Smooth muscle cell (in vitro differentiated cells): ENCODE measurements at regions not wholly inside any gene's neighbourhood (a gene's known extent, or its start where the extent isn't known, plus 50 kb on each side); places are given as distances from the start of the nearest gene placed in this dataset.
A peak's percentile ranks its signal among the peaks of the same experiment; 100 is the strongest.

ENCODE experiments used
- DNase-seq: peaks from one replicate; lab custom pipeline; 2025; ENCODE audit not compliant: unreplicated experiment; lab: John Stamatoyannopoulos, UW
- H2AFZ ChIP-seq: fragments of 200-600 bp; sonication (generic); 2 replicates; pipeline ENCODE4 v1.6.0; 2016; ENCODE audit warnings: antibody characterized with exemption, low read depth, mild to moderate bottlenecking
- H3F3A ChIP-seq: fragments of 200-600 bp; sonication (generic); 2 replicates; pipeline ENCODE4 v1.6.0; 2017; ENCODE audit warnings: antibody characterized with exemption, low read depth
- H3K27ac ChIP-seq: fragments of 200-600 bp; sonication (generic); 2 replicates; pipeline ENCODE4 v1.5.1; 2016; ENCODE audit warnings: low read depth, mild to moderate bottlenecking
- H3K27me3 ChIP-seq: fragments of 200-600 bp; sonication (generic); 2 replicates; pipeline ENCODE4 v1.6.1; 2016; ENCODE audit warnings: low read depth, mild to moderate bottlenecking
- H3K36me3 ChIP-seq: fragments of 200-600 bp; sonication (generic); 2 replicates; pipeline ENCODE4 v1.5.1; 2016; ENCODE audit warnings: low read depth
- H3K4me1 ChIP-seq: fragments of 200-600 bp; sonication (generic); 2 replicates; pipeline ENCODE4 v1.5.1; 2016; ENCODE audit warnings: low read depth
- H3K4me2 ChIP-seq: fragments of 200-600 bp; sonication (generic); 2 replicates; pipeline ENCODE4 v1.6.0; 2016; ENCODE audit warnings: mild to moderate bottlenecking
- H3K4me3 ChIP-seq: fragments of 200-600 bp; sonication (generic); 2 replicates; pipeline ENCODE4 v1.5.1; 2016; ENCODE audit warnings: mild to moderate bottlenecking
- H3K79me2 ChIP-seq: fragments of 200-600 bp; sonication (generic); 2 replicates; pipeline ENCODE4 v1.6.0; 2016; ENCODE audit warnings: low read depth, mild to moderate bottlenecking
- H3K9ac ChIP-seq: fragments of 200-600 bp; sonication (generic); 2 replicates; pipeline ENCODE4 v1.6.0; 2016; ENCODE audit warnings: low read depth
- H3K9me3 ChIP-seq: fragments of 200-600 bp; sonication (generic); replicated peaks from 2 replicates; pipeline ENCODE4 v1.5.1; 2016; ENCODE audit warnings: low read depth
- H4K20me1 ChIP-seq: fragments of 200-600 bp; sonication (generic); 2 replicates; pipeline ENCODE4 v1.6.0; 2016; ENCODE audit warnings: low read depth
- WGBS: methylation state at CpG from one replicate; pipeline ENCODE4 v1.1.7; 2016; ENCODE audit warnings: low lambda C conversion rate; 5-methylcytosine and 5-hydroxymethylcytosine counted together
- TF ChIP-seq, protein P1 (sequence below): fragments of 200-600 bp; sonication (generic); IDR thresholded peaks from 2 replicates; pipeline ENCODE4 v1.5.1; 2017; ENCODE audit warnings: borderline replicate concordance, mild to moderate bottlenecking, antibody characterized with exemption; ENCODE audit not compliant: insufficient read depth, poor library complexity, severe bottlenecking

GRCh38 chr5:116961021-116961420, 386.4 kb upstream of the SEMA6A start:
- H3K27ac ChIP-seq: no peak overlapping the region
- no peaks in the 10 kb centered on the region for H3K36me3 ChIP-seq
- no peaks in the 10 kb centered on the region for H3K79me2 ChIP-seq
- H3K4me1 ChIP-seq: no peaks in the 10 kb centered on the region
- no peaks in the 10 kb centered on the region for H3K27me3 ChIP-seq
- no peaks in the 10 kb centered on the region for H3K9me3 ChIP-seq
- no peak overlapping the region for H2AFZ ChIP-seq
- no peak overlapping the region for H3K9ac ChIP-seq
- DNase-seq: no peak
- 93% methylated on average over 4 of the region's 4 CpGs for WGBS
- no peak overlapping the region for H3K4me3 ChIP-seq
- TF ChIP-seq, protein P1, sequence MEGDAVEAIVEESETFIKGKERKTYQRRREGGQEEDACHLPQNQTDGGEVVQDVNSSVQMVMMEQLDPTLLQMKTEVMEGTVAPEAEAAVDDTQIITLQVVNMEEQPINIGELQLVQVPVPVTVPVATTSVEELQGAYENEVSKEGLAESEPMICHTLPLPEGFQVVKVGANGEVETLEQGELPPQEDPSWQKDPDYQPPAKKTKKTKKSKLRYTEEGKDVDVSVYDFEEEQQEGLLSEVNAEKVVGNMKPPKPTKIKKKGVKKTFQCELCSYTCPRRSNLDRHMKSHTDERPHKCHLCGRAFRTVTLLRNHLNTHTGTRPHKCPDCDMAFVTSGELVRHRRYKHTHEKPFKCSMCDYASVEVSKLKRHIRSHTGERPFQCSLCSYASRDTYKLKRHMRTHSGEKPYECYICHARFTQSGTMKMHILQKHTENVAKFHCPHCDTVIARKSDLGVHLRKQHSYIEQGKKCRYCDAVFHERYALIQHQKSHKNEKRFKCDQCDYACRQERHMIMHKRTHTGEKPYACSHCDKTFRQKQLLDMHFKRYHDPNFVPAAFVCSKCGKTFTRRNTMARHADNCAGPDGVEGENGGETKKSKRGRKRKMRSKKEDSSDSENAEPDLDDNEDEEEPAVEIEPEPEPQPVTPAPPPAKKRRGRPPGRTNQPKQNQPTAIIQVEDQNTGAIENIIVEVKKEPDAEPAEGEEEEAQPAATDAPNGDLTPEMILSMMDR: no peak
- H3K4me2 ChIP-seq: no peak overlapping the region
- no peaks in the 10 kb centered on the region for H3F3A ChIP-seq
- H4K20me1 ChIP-seq: no peaks in the 10 kb centered on the region

GRCh38 chr5:116959843-116960242, 385.2 kb upstream of the SEMA6A start:
- Histone ChIP-seq H3K4me3 (no peak overlapping the region), H3K27me3 (no peaks in the 10 kb centered on the region)
- WGBS: 98% methylated on average over 1 of the region's 1 CpG

DNA sequence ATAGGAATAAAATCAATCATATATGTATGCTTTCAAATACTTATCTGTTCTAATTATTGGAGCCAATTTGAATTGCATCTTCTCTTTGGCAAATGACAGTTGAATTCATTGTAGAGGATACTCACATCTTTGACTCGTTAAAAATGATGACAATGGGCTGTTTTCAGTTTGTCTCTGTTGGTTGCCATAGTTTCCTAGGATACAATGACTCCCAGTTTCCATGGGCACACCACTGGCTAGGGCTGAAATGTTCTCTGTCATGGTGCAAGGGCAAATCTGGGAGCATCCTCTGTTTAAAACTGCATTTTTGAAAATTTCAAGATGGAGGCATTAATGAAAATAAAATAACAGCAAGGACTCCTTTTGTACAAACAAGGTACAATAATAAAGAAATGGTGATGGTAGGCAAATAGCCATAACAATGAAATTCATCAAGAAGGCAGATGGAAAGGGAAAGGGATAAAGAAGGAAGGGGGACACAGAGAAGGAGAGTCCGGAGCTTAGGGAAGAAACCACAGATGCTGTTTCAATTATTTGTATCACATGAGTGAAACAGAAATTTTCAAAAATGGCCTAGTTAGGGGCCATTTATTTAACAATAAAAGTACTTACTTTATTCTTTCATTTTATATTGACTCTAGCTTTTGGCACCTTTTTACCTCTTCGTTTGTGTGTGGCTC, 378.8 kb upstream of the SEMA6A start:
- no peaks in the 10 kb centered on the region for H3K36me3 ChIP-seq
- no peaks in the 10 kb centered on the region for H4K20me1 ChIP-seq
- no peak overlapping the region for H3K27ac ChIP-seq
- 79% methylated on average over 3 of the region's 3 CpGs for WGBS
- no peaks in the 10 kb centered on the region for H3K9me3 ChIP-seq
- H2AFZ ChIP-seq: peak overlapping the region; percentile 48
- no peak for DNase-seq
- H3K79me2 ChIP-seq: no peaks in the 10 kb centered on the region
- H3K4me3 ChIP-seq: no peak overlapping the region
- H3K27me3 ChIP-seq: no peaks in the 10 kb centered on the region
- no peak overlapping the region for H3K9ac ChIP-seq
- no peak overlapping the region for H3K4me2 ChIP-seq
- H3F3A ChIP-seq: no peaks in the 10 kb centered on the region
- peaks cover 4% of the 10 kb centered on the region for H3K4me1 ChIP-seq
- TF ChIP-seq, protein P1: no peak

More at GRCh38 chr5:116959843-116960242, 385.2 kb upstream of the SEMA6A start:
- Histone ChIP-seq H3K27ac (no peak overlapping the region), H3K79me2 (no peaks in the 10 kb centered on the region), H3F3A (no peaks in the 10 kb centered on the region), H3K4me2 (no peak overlapping the region), H2AFZ (no peak overlapping the region), H3K9ac (no peak overlapping the region), H3K4me1 (no peaks in the 10 kb centered on the region), H3K36me3 (no peaks in the 10 kb centered on the region), H4K20me1 (no peaks in the 10 kb centered on the region), H3K9me3 (no peaks in the 10 kb centered on the region)
- no peak for DNase-seq
- TF ChIP-seq, protein P1: no peak

- Histone ChIP-seq H3K27me3 (no peaks in the 10 kb centered on the region), H3K9me3 (no peaks in the 10 kb centered on the region), H3K4me1 (peaks cover 4% of the 10 kb centered on the region), H3F3A (no peaks in the 10 kb centered on the region), H3K36me3 (no peaks in the 10 kb centered on the region), H2AFZ (no peak overlapping the region), H3K4me3 (no peak overlapping the region), H3K9ac (no peak overlapping the region), H3K27ac (no peak overlapping the region), H3K4me2 (no peak overlapping the region), H3K79me2 (no peaks in the 10 kb centered on the region), H4K20me1 (no peaks in the 10 kb centered on the region)
- DNase-seq: no peak
- WGBS: 94% methylated on average over 1 of the region's 1 CpG
- TF ChIP-seq, protein P1: no peak
Measured at GRCh38 chr5:116951219-116951618, 376.6 kb upstream of the SEMA6A start.
